ENCODE measurements at regions not wholly inside any gene's neighbourhood (a gene's known extent, or its start where the extent isn't known, plus 50 kb on each side); places are given as distances from the start of the nearest gene placed in this dataset.

DNA sequence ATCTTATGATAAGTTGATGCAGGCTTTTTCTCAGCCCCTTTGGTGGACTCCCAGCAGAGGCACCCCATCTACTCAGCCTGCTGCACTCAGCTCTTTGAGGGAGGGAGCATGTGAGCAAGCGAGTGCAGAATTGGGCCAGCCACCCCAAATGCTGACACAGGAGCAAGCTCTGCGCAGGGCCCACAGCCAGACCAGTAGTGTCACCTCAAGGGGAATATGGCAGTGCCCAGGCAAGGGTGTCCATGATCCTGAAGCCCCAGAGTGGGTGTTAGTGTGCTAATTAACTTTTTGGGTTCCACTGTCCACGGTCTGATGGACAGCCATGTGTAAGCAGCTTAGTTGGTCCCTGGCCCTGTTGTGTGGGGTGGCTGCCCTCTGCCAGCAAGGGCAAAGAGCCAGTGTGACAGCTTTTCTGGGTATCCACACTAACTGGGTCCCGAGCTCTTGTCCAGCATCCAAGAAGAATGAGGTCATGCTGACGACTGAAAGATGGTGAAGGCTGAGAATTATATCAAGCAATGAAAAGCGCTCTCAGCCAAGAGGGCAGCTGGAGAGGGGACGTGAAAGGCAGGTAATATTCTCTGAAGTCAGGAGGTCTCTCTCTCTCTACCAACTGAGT, 898.3 kb upstream of the PCDH9 start:
- Histone ChIP-seq H3K9me3 (replicated peaks) (no peaks in the 10 kb centered on the region), H3K4me3 (no peak overlapping the region), H3K4me1 (replicated peaks) (no peaks in the 10 kb centered on the region), H3K27me3 (replicated peaks) (no peaks in the 10 kb centered on the region), H3K36me3 (no peaks in the 10 kb centered on the region), H3K27ac (no peak overlapping the region)
- DNase-seq (ENCODE audit: low read depth in 1 of 2, low spot score in 2 of 2) = no peak

DNA sequence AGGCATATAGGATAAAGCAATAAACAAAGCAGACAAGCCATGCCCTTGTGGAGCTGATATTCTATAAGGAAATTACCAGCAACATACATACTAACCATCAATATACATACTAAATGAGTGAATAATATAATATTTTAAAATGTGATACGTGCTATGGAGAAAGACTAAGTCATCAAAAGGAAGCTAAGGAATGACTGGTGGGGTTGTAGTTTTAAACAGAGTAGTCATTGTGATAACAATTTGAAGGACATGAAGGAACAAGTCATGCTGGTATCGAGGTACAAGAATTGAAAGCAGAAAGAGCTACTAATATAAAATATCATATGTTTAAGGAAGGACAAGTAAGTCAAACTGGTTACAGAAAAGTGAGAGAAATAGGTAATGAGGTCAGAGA, 894.9 kb upstream of the PCDH9 start:
- no peak overlapping the region for H3K27ac ChIP-seq
- no peaks in the 10 kb centered on the region for H3K4me1 ChIP-seq (replicated peaks)
- no peak for DNase-seq (ENCODE audit: low read depth in 1 of 2, low spot score in 2 of 2)
- H3K36me3 ChIP-seq = no peaks in the 10 kb centered on the region
- no peaks in the 10 kb centered on the region for H3K9me3 ChIP-seq (replicated peaks)
- no peaks in the 10 kb centered on the region for H3K27me3 ChIP-seq (replicated peaks)
- H3K4me3 ChIP-seq = no peak overlapping the region

DNA sequence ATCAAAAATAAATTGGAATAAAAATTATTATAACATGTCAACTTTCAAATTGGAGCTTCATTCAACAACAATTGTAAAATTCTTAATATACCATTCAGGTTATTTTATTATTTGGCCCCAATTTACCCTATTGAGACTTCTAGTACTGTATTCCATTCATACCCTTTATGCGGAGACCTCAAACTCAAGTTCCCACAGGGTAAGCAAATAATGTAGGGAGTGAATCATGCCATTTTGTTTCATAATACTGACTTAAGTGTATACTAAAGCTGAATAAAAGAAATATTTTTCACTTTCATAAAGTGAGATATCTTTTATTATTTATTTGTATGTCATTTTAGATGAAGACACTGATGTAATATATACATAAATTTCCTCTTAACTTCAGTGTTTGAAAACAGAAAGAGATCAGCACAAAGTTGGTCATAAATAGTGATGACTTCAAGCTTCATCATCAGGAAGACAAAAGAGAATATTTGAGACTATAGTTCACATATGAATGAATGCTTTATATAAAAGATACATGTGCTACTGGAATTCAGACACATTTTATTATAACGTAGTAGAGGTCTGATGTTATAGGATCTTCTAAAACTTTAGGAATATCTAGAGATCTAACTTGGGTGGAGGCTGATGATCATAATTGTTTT, 894.4 kb upstream of the PCDH9 start:
- H3K36me3 ChIP-seq = no peaks in the 10 kb centered on the region
- no peaks in the 10 kb centered on the region for H3K27me3 ChIP-seq (replicated peaks)
- DNase-seq (ENCODE audit: low read depth in 1 of 2, low spot score in 2 of 2) = no peak
- H3K27ac ChIP-seq = no peak overlapping the region
- H3K9me3 ChIP-seq (replicated peaks) = no peaks in the 10 kb centered on the region
- no peaks in the 10 kb centered on the region for H3K4me1 ChIP-seq (replicated peaks)
- no peak overlapping the region for H3K4me3 ChIP-seq

GRCh38 chr13:68110178-68110768, 880.1 kb upstream of the PCDH9 start:
- Histone ChIP-seq H3K27ac (no peak overlapping the region), H3K27me3 (replicated peaks) (no peaks in the 10 kb centered on the region), H3K9me3 (replicated peaks) (no peaks in the 10 kb centered on the region), H3K36me3 (no peaks in the 10 kb centered on the region), H3K4me3 (no peak overlapping the region), H3K4me1 (replicated peaks) (no peaks in the 10 kb centered on the region)
- no peak for DNase-seq (ENCODE audit: low read depth in 1 of 2, low spot score in 2 of 2)

DNA sequence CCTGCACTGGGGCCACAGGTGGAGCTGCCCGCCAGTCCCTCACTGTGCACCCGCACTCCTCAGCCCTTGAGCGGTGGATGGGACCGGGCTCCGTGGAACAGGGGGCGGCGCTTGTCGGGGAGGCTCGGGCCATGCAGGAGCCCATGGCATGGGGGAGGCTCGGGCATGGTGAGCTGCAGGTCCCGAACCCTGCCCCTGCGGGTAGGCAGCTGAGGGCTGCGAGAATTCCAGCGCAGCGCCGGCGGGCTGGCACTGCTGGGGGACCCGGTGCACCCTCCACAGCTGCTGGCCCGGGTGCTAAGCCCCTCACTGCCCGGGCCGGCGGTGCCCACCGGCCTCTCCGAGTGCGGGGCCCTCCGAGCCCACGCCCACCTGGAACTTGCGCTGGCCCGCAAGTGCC, 877.5 kb upstream of the PCDH9 start:
- DNase-seq (ENCODE audit: low read depth in 1 of 2, low spot score in 2 of 2) = no peak

DNA sequence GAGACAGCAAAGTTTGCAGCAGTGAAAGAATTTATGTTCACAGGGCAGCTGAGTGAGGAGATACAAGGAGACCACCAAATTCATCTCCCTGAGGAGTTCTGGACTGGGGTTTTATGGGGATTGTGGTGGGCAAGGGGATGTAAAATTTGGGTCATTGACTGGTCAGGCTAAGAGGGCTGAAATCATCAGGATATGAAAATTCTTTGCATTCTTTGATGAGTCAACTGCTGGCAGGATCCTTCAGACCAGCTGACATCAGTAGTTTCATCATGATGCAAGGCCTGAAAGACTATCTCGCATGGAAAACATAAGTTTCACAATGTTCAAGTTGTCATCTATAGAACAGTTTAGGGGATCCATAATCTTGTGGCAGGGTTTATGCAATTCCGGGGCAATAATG, 869.5 kb upstream of the PCDH9 start:
- no peaks in the 10 kb centered on the region for H3K4me1 ChIP-seq (replicated peaks)
- H3K9me3 ChIP-seq (replicated peaks) = no peaks in the 10 kb centered on the region; the same call in 1 of the 2 replicates
- no peak for DNase-seq (ENCODE audit: low read depth in 1 of 2, low spot score in 2 of 2)
- H3K27ac ChIP-seq = no peak overlapping the region
- H3K27me3 ChIP-seq (replicated peaks) = no peaks in the 10 kb centered on the region
- no peaks in the 10 kb centered on the region for H3K36me3 ChIP-seq
- H3K4me3 ChIP-seq = no peak overlapping the region

More for the DNA sequence above, 877.5 kb upstream of the PCDH9 start:
- Histone ChIP-seq H3K4me1 (replicated peaks) (no peaks in the 10 kb centered on the region), H3K9me3 (replicated peaks) (no peaks in the 10 kb centered on the region), H3K36me3 (no peaks in the 10 kb centered on the region), H3K27ac (no peak overlapping the region), H3K4me3 (no peak overlapping the region), H3K27me3 (replicated peaks) (no peaks in the 10 kb centered on the region)

DNA sequence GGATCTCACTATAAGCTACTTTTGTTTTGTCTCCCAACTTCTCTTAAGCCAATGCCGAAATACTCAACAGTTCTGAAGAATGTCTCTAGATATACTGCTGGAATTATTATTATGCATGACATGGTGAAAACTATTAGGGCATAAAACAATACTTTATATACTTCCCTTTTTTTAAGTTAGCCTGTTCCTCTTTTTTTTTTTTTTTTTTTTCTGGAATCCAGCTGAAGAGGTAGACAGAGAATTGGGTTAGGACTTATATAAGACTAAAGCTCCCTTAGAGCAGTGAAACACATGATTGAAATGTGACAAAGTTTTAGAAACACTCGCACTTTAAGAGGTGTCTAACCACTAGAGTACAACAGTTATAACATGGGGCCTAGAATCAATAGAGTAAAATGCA, 850.9 kb upstream of the PCDH9 start:
- no peak overlapping the region for H3K27ac ChIP-seq
- no peaks in the 10 kb centered on the region for H3K4me1 ChIP-seq (replicated peaks)
- no peak for DNase-seq (ENCODE audit: low read depth in 1 of 2, low spot score in 2 of 2)
- H3K36me3 ChIP-seq = no peaks in the 10 kb centered on the region
- H3K4me3 ChIP-seq = no peak overlapping the region
- H3K9me3 ChIP-seq (replicated peaks) = no peaks in the 10 kb centered on the region
- no peaks in the 10 kb centered on the region for H3K27me3 ChIP-seq (replicated peaks)

DNA sequence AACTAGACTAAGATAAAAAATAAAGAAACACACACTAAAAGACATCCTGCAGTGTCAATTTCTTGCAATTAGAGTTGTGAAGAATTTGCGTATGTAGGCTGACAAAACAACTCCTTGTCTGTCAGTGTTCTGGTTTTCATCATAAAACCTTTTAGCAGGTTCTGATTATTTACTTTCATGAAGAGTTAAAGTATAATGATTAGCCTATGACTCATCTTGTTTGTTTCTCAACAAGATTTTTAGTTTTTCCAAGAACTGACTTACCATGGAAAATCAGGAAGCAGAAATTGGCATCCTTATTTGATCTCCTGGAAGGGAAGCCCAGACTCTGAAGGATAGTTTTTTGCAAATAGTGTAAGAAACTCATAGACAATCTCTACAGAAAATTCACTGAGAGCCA, 848.7 kb upstream of the PCDH9 start:
- no peaks in the 10 kb centered on the region for H3K36me3 ChIP-seq
- no peaks in the 10 kb centered on the region for H3K4me1 ChIP-seq (replicated peaks)
- no peaks in the 10 kb centered on the region for H3K9me3 ChIP-seq (replicated peaks)
- no peak overlapping the region for H3K4me3 ChIP-seq
- no peak for DNase-seq (ENCODE audit: low read depth in 1 of 2, low spot score in 2 of 2)
- H3K27ac ChIP-seq = no peak overlapping the region
- H3K27me3 ChIP-seq (replicated peaks) = no peaks in the 10 kb centered on the region

DNA sequence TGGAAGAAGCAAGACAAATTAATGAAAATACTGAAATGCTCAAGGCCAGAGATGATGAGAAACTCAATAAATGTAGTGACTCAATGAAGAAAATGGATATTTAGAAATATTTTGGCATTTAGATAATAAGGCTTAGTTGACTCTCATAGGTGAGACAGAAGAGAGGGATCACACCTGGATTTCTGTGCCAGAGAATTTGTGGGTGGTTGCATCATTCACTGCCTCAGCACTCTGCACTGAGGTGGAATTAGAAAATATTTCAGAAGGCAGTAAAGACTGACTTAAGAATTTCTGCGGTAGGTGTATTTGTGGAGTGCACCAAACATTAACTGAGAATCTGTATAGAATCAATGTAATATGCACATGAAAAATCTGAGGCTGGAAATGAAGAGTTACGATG, 848.3 kb upstream of the PCDH9 start:
- no peaks in the 10 kb centered on the region for H3K9me3 ChIP-seq (replicated peaks)
- no peak overlapping the region for H3K4me3 ChIP-seq
- H3K36me3 ChIP-seq = no peaks in the 10 kb centered on the region
- H3K27me3 ChIP-seq (replicated peaks) = no peaks in the 10 kb centered on the region
- H3K4me1 ChIP-seq (replicated peaks) = no peaks in the 10 kb centered on the region
- no peak overlapping the region for H3K27ac ChIP-seq
- DNase-seq (ENCODE audit: low read depth in 1 of 2, low spot score in 2 of 2) = no peak

DNA sequence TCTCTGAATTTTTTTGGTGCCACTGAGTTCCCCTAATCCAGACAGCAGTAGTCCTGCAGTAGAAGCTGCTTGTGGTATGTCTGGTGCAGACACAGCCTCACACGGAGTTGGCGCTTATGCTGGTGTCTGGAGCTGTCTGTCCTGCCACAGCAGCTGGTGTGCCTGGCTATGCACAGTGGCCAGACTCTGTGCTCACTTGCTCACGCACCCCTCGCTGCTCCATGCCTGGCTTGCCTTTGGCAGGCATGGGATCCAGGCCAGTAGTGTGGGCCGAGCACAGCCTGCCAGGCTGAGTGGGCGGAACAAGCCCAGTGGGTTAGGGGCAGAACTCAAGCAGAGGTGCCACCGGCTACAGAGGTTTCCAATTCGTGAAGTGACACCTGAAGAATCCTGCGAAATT, 845.9 kb upstream of the PCDH9 start:
- Histone ChIP-seq H3K4me3 (no peak overlapping the region), H3K4me1 (replicated peaks) (no peaks in the 10 kb centered on the region), H3K36me3 (no peaks in the 10 kb centered on the region), H3K27ac (no peak overlapping the region), H3K27me3 (replicated peaks) (no peaks in the 10 kb centered on the region), H3K9me3 (replicated peaks) (no peaks in the 10 kb centered on the region)
- DNase-seq (ENCODE audit: low read depth in 1 of 2, low spot score in 2 of 2) = no peak

- no peaks in the 10 kb centered on the region for H3K36me3 ChIP-seq
- no peaks in the 10 kb centered on the region; the same call in 1 of the 2 replicates for H3K9me3 ChIP-seq (replicated peaks)
- H3K27ac ChIP-seq = no peak overlapping the region
- no peak for DNase-seq (ENCODE audit: low read depth in 1 of 2, low spot score in 2 of 2)
- H3K4me3 ChIP-seq = no peak overlapping the region
- H3K4me1 ChIP-seq (replicated peaks) = no peaks in the 10 kb centered on the region
- H3K27me3 ChIP-seq (replicated peaks) = no peaks in the 10 kb centered on the region
Observed at GRCh38 chr13:68066879-68067513, 836.9 kb upstream of the PCDH9 start.

DNA sequence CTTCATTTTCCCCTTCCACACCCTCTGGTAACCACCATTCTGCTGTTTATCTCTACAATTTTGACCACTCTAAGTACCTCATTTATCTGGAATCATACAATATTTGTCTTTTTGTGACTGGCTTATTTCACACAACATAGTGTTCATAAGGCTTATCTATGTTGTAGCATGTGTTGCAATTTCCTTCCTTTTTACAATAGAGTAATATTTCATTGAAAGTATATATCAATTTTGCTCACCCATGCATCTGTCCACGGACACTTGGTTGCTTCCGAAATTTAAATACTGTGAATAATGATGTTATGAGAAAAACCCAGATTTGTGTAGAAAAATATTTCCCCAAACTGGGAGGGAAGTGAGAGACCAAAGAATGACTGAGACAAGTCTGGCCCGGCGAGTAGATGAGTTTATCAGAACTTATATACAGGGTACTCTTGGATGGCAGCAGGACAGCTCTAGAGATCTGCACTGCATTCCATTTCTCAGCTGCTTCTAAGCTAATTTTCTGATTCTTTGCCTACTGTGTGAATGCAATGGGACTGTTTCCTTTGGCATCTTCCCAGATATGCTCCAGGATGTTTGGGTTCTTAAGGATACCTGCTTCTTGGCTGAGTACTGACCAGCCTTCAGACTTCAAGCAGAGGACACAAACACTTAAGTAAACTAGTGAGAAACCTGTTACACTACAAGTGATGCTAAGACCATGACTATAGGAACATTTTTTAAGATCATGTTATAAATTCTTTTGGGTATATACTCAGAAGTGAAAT, 834.0 kb upstream of the PCDH9 start:
- H3K27me3 ChIP-seq (replicated peaks) = no peaks in the 10 kb centered on the region
- H3K4me1 ChIP-seq (replicated peaks) = no peaks in the 10 kb centered on the region
- no peak overlapping the region for H3K27ac ChIP-seq
- no peak overlapping the region for H3K4me3 ChIP-seq
- H3K9me3 ChIP-seq (replicated peaks) = no peaks in the 10 kb centered on the region; the same call in 1 of the 2 replicates
- H3K36me3 ChIP-seq = no peaks in the 10 kb centered on the region
- no peak for DNase-seq (ENCODE audit: low read depth in 1 of 2, low spot score in 2 of 2)

- Histone ChIP-seq H3K9me3 (replicated peaks) (no peaks in the 10 kb centered on the region; the same call in 1 of the 2 replicates), H3K4me3 (no peak overlapping the region), H3K4me1 (replicated peaks) (no peaks in the 10 kb centered on the region), H3K27me3 (replicated peaks) (no peaks in the 10 kb centered on the region), H3K27ac (no peak overlapping the region), H3K36me3 (no peaks in the 10 kb centered on the region)
- DNase-seq (ENCODE audit: low read depth in 1 of 2, low spot score in 2 of 2) = no peak
Observed at GRCh38 chr13:68063181-68063580, 833.0 kb upstream of the PCDH9 start.

GRCh38 chr13:68057836-68058235, 827.7 kb upstream of the PCDH9 start:
- Histone ChIP-seq H3K9me3 (replicated peaks) (no peaks in the 10 kb centered on the region), H3K27ac (no peak overlapping the region), H3K4me3 (no peak overlapping the region), H3K4me1 (replicated peaks) (no peaks in the 10 kb centered on the region), H3K36me3 (no peaks in the 10 kb centered on the region), H3K27me3 (replicated peaks) (no peaks in the 10 kb centered on the region)
- DNase-seq (ENCODE audit: low read depth in 1 of 2, low spot score in 2 of 2) = no peak
